Activated CD8-positive, alpha-beta memory T cell treated with anti-CD3 and anti-CD28 coated beads, Interleukin-2, amount 50 U/mL, for 24 hours (primary cell): ENCODE measurements at regions not wholly inside any gene's neighbourhood (a gene's known extent, or its start where the extent isn't known, plus 50 kb on each side); places are given as distances from the start of the nearest gene placed in this dataset.
A peak's percentile ranks its signal among the peaks of the same experiment; 100 is the strongest.

Source experiments
- DNase-seq: peaks from one replicate; pipeline ENCODE4 v3.0.0-alpha.2; 2020; ENCODE audit errors: extremely low read depth

DNA sequence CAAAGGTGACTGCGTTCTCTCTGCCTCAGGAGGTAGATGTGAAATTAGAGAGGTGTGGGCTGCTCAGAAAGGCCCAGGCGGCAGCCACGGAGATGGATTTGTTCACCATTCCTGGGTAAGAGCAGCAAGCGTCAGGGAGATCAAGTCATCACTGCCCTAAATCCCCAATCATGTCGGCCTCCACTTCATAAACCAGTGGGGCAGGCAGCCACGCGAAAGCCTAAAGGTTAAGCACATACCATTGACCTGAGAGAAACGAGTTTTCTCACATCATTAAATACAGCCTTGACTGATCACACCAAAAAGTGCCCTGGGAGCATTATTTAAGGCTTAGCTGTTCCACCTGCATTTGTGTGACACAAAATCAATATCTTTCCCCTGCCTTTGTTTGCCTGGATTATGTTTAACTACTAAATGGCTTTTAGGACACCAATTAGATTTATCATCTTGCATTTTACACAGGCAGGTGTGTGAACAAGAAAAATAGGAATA lies 50.7 kb upstream of the FOXB1 start:
- DNase-seq = no peak

GRCh38 chr15:59952960-59953359 lies 51.2 kb upstream of the FOXB1 start:
- no peak for DNase-seq

GRCh38 chr15:59950603-59951388 lies 53.3 kb upstream of the FOXB1 start:
- DNase-seq = no peak

- DNase-seq = no peak
These were observed 55.0 kb upstream of the FOXB1 start for GRCh38 chr15:59948924-59949613.

- no peak for DNase-seq
These were observed 58.0 kb upstream of the FOXB1 start for GRCh38 chr15:59946084-59946483.

DNA sequence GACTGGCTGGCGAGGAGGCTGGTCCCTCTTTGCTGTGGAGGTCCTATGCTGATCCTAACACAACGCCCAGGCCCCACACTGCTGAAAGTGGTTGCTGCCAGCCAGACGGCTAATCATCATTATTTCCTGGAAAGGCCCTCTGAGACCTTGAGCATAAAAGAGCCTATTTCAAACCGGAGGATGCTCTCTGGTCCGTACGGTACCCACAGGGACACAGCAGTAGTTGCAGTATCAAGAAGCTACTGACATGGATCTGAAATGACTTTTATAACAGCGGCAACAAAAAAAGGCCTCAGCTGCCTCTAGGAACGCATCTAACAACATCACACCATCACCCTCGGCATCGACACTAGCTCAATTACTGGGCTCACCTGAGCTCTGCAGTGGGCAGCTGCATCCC lies 59.1 kb upstream of the FOXB1 start:
- no peak for DNase-seq

DNA sequence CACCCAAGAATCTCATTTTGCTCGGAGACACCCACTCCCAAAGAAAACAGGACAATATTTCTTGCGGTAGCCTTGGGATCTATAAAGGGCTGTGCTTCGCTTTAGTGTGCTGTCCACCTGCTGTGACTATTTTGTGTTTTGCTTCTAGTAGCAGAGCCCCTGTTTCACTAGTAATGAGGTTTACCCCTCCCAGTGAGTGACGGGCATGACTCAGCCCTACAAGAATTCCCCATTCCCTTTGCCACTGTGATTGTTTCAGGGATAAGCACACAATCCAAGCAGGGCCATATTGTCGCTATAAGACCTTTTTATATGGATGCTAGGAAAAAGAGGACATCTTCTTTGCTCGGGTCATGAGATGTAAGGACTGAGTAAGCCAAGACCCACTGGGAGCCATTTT lies 62.5 kb upstream of the FOXB1 start:
- DNase-seq = no peak

GRCh38 chr15:59940928-59941327 lies 63.2 kb upstream of the FOXB1 start:
- DNase-seq = no peak

GRCh38 chr15:59940456-59940855 lies 63.7 kb upstream of the FOXB1 start:
- DNase-seq = no peak

GRCh38 chr15:59936741-59937140 lies 67.4 kb upstream of the FOXB1 start:
- no peak for DNase-seq

GRCh38 chr15:59933607-59934006 lies 70.5 kb upstream of the FOXB1 start:
- no peak for DNase-seq

DNA sequence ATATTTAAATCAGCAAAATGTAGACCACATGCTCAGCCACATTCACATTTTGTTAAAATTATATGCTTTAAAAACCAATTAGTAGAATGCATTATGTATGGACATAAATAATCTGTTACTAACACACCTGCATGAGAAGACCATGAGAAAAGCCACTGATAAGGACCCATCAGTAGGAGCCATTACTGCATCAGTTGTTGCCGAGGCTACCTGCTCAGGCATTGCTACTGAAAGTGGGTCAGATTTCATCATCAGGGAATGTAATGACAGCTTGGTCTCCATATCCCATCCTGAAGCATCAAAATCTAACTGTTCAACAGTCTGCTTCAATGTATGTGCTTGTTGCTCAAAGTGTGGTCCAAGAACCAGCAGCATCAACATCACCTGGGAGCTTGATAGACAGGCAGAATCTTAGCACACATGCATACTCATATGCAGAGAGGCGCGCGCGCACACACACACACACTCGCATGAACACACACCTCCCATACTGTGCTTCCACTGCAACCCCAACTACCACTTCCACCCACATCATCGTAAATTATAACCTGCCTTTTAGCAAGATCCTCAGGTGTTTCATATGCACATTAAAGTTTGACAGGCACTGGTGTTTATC lies 72.4 kb upstream of the FOXB1 start:
- no peak for DNase-seq

GRCh38 chr15:59924812-59925522 lies 79.1 kb upstream of the FOXB1 start:
- no peak for DNase-seq

- no peak for DNase-seq
These were observed 80.0 kb upstream of the FOXB1 start for GRCh38 chr15:59924096-59924495.

- DNase-seq = no peak
These were observed 80.6 kb upstream of the FOXB1 start for GRCh38 chr15:59923508-59923907.

DNA sequence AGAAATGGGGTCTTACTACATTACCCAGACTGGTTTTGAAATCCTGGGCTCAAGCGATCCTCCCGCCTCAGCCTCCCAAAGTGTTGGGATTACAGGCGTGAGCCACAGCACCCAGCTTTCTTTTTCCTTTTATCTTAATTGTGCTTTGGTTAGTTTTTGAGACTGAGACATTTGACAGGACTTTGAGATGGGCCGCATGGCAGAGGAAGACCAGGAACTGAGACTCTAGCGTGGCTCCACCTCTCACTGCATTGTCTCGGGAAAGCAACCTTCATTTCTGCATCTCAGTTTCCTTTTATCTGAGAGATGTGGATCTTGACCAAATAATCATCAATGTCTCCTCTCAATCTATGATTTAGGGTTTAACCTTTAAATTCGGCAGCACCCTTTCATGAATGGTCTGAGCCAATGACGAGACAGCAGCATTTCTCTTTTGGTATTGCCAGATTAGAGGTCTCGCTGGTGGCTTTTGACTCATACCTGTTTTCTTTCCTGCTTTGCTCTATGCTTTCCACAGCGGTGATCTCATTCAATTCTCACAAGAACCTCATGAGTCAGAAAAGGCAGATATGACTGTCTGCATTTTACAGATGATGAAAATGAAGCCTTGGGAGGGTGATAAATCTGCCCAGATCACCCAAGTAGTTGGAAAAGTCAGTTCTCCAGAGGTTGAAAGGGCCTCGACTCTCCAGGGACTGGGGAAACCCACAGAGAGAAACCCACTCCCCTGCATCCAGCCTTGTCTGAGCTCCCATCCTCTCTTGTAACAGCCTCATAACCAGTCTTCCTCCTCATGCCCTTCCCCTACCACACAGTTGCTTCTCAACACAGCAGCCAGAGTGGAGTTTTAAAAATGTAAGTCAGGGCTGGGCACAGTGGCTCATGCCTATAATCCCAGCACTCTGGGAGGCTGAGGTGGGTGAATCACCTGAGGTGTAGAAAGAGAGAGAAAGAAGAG lies 84.8 kb upstream of the FOXB1 start:
- DNase-seq = peak; percentile 14

- peak; percentile 44 for DNase-seq
These were observed 86.5 kb upstream of the FOXB1 start for GRCh38 chr15:59917504-59918157.

DNA sequence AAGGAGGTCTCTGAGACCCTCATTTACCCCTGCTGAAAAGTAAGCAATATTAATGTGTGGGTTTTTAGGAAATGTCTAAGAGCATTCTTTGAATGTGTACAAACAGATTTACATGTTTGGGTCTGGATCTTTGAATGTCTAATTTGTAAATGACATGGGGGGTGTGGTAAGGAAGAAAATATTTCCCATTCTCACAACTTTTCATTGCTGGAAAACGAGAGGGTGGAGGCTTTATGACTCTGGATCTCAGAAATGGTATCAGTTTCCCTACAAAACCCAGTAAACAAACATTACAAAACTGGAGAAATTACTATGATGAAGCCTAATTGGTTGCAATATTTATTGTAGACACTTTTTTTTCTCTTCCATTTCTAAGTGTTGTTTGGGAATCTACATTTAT lies 98.1 kb upstream of the FOXB1 start:
- DNase-seq = no peak

GRCh38 chr15:59905176-59905575 lies 98.9 kb upstream of the FOXB1 start:
- no peak for DNase-seq

- no peak for DNase-seq
These were observed 99.5 kb upstream of the FOXB1 start for GRCh38 chr15:59904450-59905135.
